HepG2 (cell line): ENCODE measurements at regions not wholly inside any gene's neighbourhood (a gene's known extent, or its start where the extent isn't known, plus 50 kb on each side); places are given as distances from the start of the nearest gene placed in this dataset.

Experiments used
- CC2D1A ChIP-seq: sonication (generic); formaldehyde crosslinking; IDR thresholded peaks from 2 replicates; pipeline ENCODE4 v1.8.1; 2023; ENCODE audit warnings: mild to moderate bottlenecking, missing genetic modification reagents
- EP300 ChIP-seq, 3 experiments: sonication (generic) in 1 of 3; formaldehyde crosslinking in 1 of 3; IDR thresholded peaks; 2 replicates each; pipeline versions ENCODE4 v1.5.1 to v1.6.1; 2011 to 2020; ENCODE audit warnings: low read depth in 2 of 3, low read length in 2 of 3, borderline replicate concordance in 1 of 3, improper control_type of control experiment in 1 of 3, mild to moderate bottlenecking in 1 of 3, missing genetic modification reagents in 1 of 3, moderate library complexity in 1 of 3
- MAFK ChIP-seq, 2 experiments: IDR thresholded peaks in 1 of 2; conservative IDR thresholded peaks in 1 of 2; 2 replicates each; pipeline ENCODE4 v1.6.1; 2011; ENCODE audit warnings: improper control_type of control experiment in 2 of 2, low read length in 2 of 2
- MYC ChIP-seq: sonication (generic); formaldehyde crosslinking; IDR thresholded peaks from 2 replicates; pipeline ENCODE4 v1.9.0; 2021; ENCODE audit warnings: missing genetic modification reagents, borderline replicate concordance
- NFIC ChIP-seq: IDR thresholded peaks from 2 replicates; pipeline ENCODE4 v1.6.1; 2012; ENCODE audit warnings: mild to moderate bottlenecking, low read length, inconsistent platforms
- PHF8 ChIP-seq: sonication (generic); formaldehyde crosslinking; IDR thresholded peaks from 2 replicates; pipeline ENCODE4 v1.5.0; 2020; ENCODE audit warnings: missing genetic modification reagents
- TCF7 ChIP-seq: sonication (generic); IDR thresholded peaks from 2 replicates; pipeline ENCODE4 v1.6.1; 2016; ENCODE audit warnings: antibody characterized with exemption, low read depth
- TCF7L2 ChIP-seq: IDR thresholded peaks from 2 replicates; pipeline ENCODE4 v1.6.1; 2011; ENCODE audit warnings: mild to moderate bottlenecking, low read depth, low read length, moderate library complexity
- YY1 ChIP-seq: IDR thresholded peaks from 2 replicates; pipeline ENCODE4 v1.6.1; 2011; ENCODE audit warnings: low read length, low read depth, moderate library complexity, mild to moderate bottlenecking; ENCODE audit not compliant: insufficient read depth, insufficient replicate concordance
- ZNF451 ChIP-seq: sonication (generic); formaldehyde crosslinking; IDR thresholded peaks from 2 replicates; pipeline ENCODE4 v1.5.0; 2020; ENCODE audit warnings: mild to moderate bottlenecking, missing genetic modification reagents
- TF ChIP-seq, protein P1 (sequence below): sonication (generic); formaldehyde crosslinking; IDR thresholded peaks from 2 replicates; pipeline ENCODE4 v1.4.0; 2020; ENCODE audit warnings: low read depth, mild to moderate bottlenecking, missing genetic modification reagents
- TF ChIP-seq, protein P2 (sequence below): sonication (generic); formaldehyde crosslinking; IDR thresholded peaks from 2 replicates; pipeline ENCODE4 v1.4.0; 2020; ENCODE audit warnings: missing genetic modification reagents, borderline replicate concordance

DNA sequence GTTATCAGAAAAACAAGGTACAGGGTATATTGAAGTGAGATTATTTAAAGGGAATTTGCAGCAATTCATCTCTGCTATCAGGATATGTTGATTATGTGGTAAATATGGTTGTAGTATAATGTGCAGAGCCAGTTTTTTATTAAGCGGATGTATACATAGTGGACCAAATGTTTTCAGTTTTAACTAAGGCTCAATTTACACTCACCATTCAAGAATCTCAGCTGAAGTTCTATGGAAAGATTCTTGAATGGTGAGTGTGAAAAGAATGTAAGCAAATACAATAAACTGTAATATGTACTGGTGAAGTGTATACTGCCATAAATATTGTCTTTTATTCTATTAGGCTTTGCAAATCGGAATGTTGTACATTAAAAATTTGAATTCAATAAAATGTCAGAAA is 895.9 kb upstream of the CDH10 start:
- TF ChIP-seq TCF7L2 (no peak), NFIC (no peak), MAFK (conservative IDR thresholded peaks at IDR 0.05 in 1 of 2, IDR thresholded peaks at IDR 0.05 in 1 of 2; ENCODE audit: low read length in 2 of 2) (no peak), MYC (CRISPR knock-in tag) (no peak), CC2D1A (no peak), ZNF451 (no peak), YY1 (no peak), EP300 (IDR thresholded peaks at IDR 0.05; ENCODE audit: low read depth in 2 of 2, low read length in 2 of 2) (no peak), EP300 (CRISPR knock-in tag; IDR thresholded peaks at IDR 0.05; ENCODE audit: borderline replicate concordance) (no peak), TCF7 (no peak), PHF8 (CRISPR knock-in tag) (no peak)
- TF ChIP-seq, protein P1, sequence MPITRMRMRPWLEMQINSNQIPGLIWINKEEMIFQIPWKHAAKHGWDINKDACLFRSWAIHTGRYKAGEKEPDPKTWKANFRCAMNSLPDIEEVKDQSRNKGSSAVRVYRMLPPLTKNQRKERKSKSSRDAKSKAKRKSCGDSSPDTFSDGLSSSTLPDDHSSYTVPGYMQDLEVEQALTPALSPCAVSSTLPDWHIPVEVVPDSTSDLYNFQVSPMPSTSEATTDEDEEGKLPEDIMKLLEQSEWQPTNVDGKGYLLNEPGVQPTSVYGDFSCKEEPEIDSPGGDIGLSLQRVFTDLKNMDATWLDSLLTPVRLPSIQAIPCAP (CRISPR knock-in tag) = no peak
- TF ChIP-seq, protein P2, sequence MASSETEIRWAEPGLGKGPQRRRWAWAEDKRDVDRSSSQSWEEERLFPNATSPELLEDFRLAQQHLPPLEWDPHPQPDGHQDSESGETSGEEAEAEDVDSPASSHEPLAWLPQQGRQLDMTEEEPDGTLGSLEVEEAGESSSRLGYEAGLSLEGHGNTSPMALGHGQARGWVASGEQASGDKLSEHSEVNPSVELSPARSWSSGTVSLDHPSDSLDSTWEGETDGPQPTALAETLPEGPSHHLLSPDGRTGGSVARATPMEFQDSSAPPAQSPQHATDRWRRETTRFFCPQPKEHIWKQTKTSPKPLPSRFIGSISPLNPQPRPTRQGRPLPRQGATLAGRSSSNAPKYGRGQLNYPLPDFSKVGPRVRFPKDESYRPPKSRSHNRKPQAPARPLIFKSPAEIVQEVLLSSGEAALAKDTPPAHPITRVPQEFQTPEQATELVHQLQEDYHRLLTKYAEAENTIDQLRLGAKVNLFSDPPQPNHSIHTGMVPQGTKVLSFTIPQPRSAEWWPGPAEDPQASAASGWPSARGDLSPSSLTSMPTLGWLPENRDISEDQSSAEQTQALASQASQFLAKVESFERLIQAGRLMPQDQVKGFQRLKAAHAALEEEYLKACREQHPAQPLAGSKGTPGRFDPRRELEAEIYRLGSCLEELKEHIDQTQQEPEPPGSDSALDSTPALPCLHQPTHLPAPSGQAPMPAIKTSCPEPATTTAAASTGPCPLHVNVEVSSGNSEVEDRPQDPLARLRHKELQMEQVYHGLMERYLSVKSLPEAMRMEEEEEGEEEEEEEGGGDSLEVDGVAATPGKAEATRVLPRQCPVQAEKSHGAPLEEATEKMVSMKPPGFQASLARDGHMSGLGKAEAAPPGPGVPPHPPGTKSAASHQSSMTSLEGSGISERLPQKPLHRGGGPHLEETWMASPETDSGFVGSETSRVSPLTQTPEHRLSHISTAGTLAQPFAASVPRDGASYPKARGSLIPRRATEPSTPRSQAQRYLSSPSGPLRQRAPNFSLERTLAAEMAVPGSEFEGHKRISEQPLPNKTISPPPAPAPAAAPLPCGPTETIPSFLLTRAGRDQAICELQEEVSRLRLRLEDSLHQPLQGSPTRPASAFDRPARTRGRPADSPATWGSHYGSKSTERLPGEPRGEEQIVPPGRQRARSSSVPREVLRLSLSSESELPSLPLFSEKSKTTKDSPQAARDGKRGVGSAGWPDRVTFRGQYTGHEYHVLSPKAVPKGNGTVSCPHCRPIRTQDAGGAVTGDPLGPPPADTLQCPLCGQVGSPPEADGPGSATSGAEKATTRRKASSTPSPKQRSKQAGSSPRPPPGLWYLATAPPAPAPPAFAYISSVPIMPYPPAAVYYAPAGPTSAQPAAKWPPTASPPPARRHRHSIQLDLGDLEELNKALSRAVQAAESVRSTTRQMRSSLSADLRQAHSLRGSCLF (CRISPR knock-in tag) = no peak
